Tibial nerve (tissue), 4 donors: ENCODE measurements at regions not wholly inside any gene's neighbourhood (a gene's known extent, or its start where the extent isn't known, plus 50 kb on each side); places are given as distances from the start of the nearest gene placed in this dataset.

Source experiments
- DNase-seq, 2 donors: peaks; one replicate each; pipeline ENCODE4 v3.0.0-alpha.2; 2019; ENCODE audit warnings: low spot score in 2 of 2
- H3K27ac ChIP-seq, 4 donors: fragments of 200-600 bp; sonication (generic) in 3 of 4; one replicate each; pipeline ENCODE4 v1.5.1; 2017 to 2019; ENCODE audit warnings: mild to moderate bottlenecking in 1 of 4
- H3K27me3 ChIP-seq, 2 donors: fragments of 200-600 bp; sonication (generic) in 1 of 2; one replicate each; pipeline versions ENCODE4 v1.5.1 to v1.6.0; 2017 to 2019
- H3K36me3 ChIP-seq, 3 donors: fragments of 200-600 bp; sonication (generic); one replicate each; pipeline ENCODE4 v1.5.1; 2018 to 2019
- H3K4me1 ChIP-seq, 4 donors: fragments of 200-600 bp; sonication (generic) in 3 of 4; one replicate each; pipeline ENCODE4 v1.5.1; 2017 to 2019
- H3K4me3 ChIP-seq, 4 donors: fragments of 200-600 bp; sonication (generic) in 3 of 4; one replicate each; pipeline ENCODE4 v1.5.1; 2017 to 2019; ENCODE audit warnings: mild to moderate bottlenecking in 1 of 4, moderate library complexity in 1 of 4
- H3K9me3 ChIP-seq, 4 donors: fragments of 200-600 bp; sonication (generic) in 3 of 4; one replicate each; pipeline ENCODE4 v1.5.1; 2017 to 2019
- CTCF ChIP-seq, 5 experiments: fragments of 200-600 bp in 3 of 5; fragments of 450-650 bp in 2 of 5; sonication (generic) in 3 of 5; IDR thresholded peaks; one replicate each; pipeline ENCODE4 v1.5.1; 2016 to 2019; ENCODE audit warnings: antibody characterized with exemption in 5 of 5, mild to moderate bottlenecking in 3 of 5, moderate library complexity in 2 of 5
- EP300 ChIP-seq, 2 donors: sonication (generic); formaldehyde crosslinking; IDR thresholded peaks; one replicate each; pipeline ENCODE4 v1.6.1; 2017; ENCODE audit warnings: antibody characterized with exemption in 2 of 2, mild to moderate bottlenecking in 1 of 2
- POLR2A ChIP-seq, 2 donors: fragments of 450-650 bp; IDR thresholded peaks; one replicate each; pipeline ENCODE4 v1.6.1; 2017; ENCODE audit warnings: antibody characterized with exemption in 2 of 2, mild to moderate bottlenecking in 2 of 2, moderate library complexity in 2 of 2
- WGBS, 2 donors: methylation state at CpG; one replicate each; pipeline ENCODE4 v1.1.5; 2018; 5-methylcytosine and 5-hydroxymethylcytosine counted together

- 53 to 56% methylated on average over 4 of the region's 4 CpGs for WGBS, 2 donors
- no peak for DNase-seq
- TF ChIP-seq POLR2A (IDR thresholded peaks at IDR 0.05) = no peak
- TF ChIP-seq EP300 (IDR thresholded peaks at IDR 0.05) = no peak
- no peak for TF ChIP-seq CTCF (IDR thresholded peaks at IDR 0.05)
- peaks cover 0 to 11% (median 0%) of the 10 kb centered on the region in 4 donors for H3K9me3 ChIP-seq
- peak overlapping the region; percentile 31 to 86 (median 74) for H3K27ac ChIP-seq
- H3K27me3 ChIP-seq = no peaks in the 10 kb centered on the region
- peak overlapping the region; percentile 9 to 52 (median 20) for H3K4me3 ChIP-seq
- H3K4me1 ChIP-seq = peaks cover 0 to 19% (median 3%) of the 10 kb centered on the region in 4 donors
- H3K36me3 ChIP-seq = no peaks in the 10 kb centered on the region
Observed at GRCh38 chr10:60570896-60571295, 181.2 kb upstream of the ANK3 start.

- WGBS, 2 donors = 36 to 37% methylated on average over 1 of the region's 1 CpG
- peak overlapping the region; percentile 31 to 86 (median 74) for H3K27ac ChIP-seq
- no peak for DNase-seq
- H3K36me3 ChIP-seq = no peaks in the 10 kb centered on the region
- no peak for TF ChIP-seq CTCF (IDR thresholded peaks at IDR 0.05)
- TF ChIP-seq POLR2A (IDR thresholded peaks at IDR 0.05) = no peak
- TF ChIP-seq EP300 (IDR thresholded peaks at IDR 0.05) = no peak
- H3K4me1 ChIP-seq = peaks cover 0 to 13% (median 3%) of the 10 kb centered on the region in 4 donors
- H3K4me3 ChIP-seq = peak overlapping the region; percentile 9 to 52 (median 20)
- no peaks in the 10 kb centered on the region for H3K27me3 ChIP-seq
- peaks cover 0 to 11% (median 0%) of the 10 kb centered on the region in 4 donors for H3K9me3 ChIP-seq
Observed at GRCh38 chr10:60570272-60570865, 180.7 kb upstream of the ANK3 start.

DNA sequence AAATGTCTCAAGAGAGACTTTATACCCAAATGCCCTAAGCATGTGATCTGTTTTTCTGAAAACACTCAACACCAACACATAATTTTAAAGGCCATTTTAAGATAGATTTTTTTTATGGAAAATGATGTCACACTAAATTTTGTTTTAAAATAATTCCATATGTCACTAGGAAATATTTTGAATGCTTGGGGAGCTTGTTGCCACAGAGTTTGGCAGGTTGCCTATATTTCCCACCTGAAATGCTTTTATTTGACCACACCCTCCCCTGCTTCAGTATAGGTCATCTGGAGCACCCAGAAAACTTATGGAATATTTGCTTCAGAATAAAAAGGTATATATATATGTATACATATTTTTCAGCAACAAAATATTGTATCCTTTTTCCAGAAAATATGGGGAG is 180.0 kb upstream of the ANK3 start:
- peak overlapping the region in 2 of 4 donors; percentile 85 to 86 for H3K27ac ChIP-seq
- peaks cover 0 to 9% (median 3%) of the 10 kb centered on the region in 4 donors for H3K4me1 ChIP-seq
- no peak for DNase-seq
- no peaks in the 10 kb centered on the region for H3K36me3 ChIP-seq
- TF ChIP-seq CTCF (IDR thresholded peaks at IDR 0.05) (no peak), EP300 (IDR thresholded peaks at IDR 0.05) (no peak), POLR2A (IDR thresholded peaks at IDR 0.05) (no peak)
- H3K27me3 ChIP-seq = no peaks in the 10 kb centered on the region
- peaks cover 0 to 11% (median 0%) of the 10 kb centered on the region in 4 donors for H3K9me3 ChIP-seq
- peak overlapping the region in 1 of 4 donors; percentile 52 for H3K4me3 ChIP-seq

- Histone ChIP-seq H3K27me3 (no peaks in the 10 kb centered on the region), H3K36me3 (no peaks in the 10 kb centered on the region), H3K4me3 (no peak overlapping the region), H3K27ac (no peak overlapping the region), H3K9me3 (peaks cover 0 to 11% (median 0%) of the 10 kb centered on the region in 4 donors), H3K4me1 (peaks cover 0 to 7% (median 6%) of the 10 kb centered on the region in 4 donors)
- DNase-seq = no peak
- no peak for TF ChIP-seq CTCF (IDR thresholded peaks at IDR 0.05)
- TF ChIP-seq EP300 (IDR thresholded peaks at IDR 0.05) = no peak
- no peak for TF ChIP-seq POLR2A (IDR thresholded peaks at IDR 0.05)
Observed at GRCh38 chr10:60566096-60566495, 176.4 kb upstream of the ANK3 start.

- TF ChIP-seq CTCF (IDR thresholded peaks at IDR 0.05) (no peak), POLR2A (IDR thresholded peaks at IDR 0.05) (no peak), EP300 (IDR thresholded peaks at IDR 0.05) (no peak)
- DNase-seq = no peak
- 90 to 94% methylated on average over 2 of the region's 2 CpGs for WGBS, 2 donors
- Histone ChIP-seq H3K4me3 (no peak overlapping the region), H3K36me3 (no peaks in the 10 kb centered on the region), H3K9me3 (peaks cover 0 to 11% (median 0%) of the 10 kb centered on the region in 4 donors), H3K4me1 (peaks cover 0 to 7% (median 6%) of the 10 kb centered on the region in 4 donors), H3K27ac (no peak overlapping the region), H3K27me3 (no peaks in the 10 kb centered on the region)
Observed at GRCh38 chr10:60565492-60565891, 175.8 kb upstream of the ANK3 start.
